ENCODE measurements at regions not wholly inside any gene's neighbourhood (a gene's known extent, or its start where the extent isn't known, plus 50 kb on each side); places are given as distances from the start of the nearest gene placed in this dataset.

GRCh38 chr13:79765331-79765730 is 284.4 kb downstream of the NDFIP2 start:
- CTCF ChIA-PET = interaction anchor here (0.6 kb wide), 1 partner anchor 611 kb away, joined by 3 read pairs; no protein-coding TSS in a partner anchor
- ATAC-seq = no peak
- Mint-ChIP-seq H3K4me3 (no peak overlapping the region), H3K4me1 (no peaks in the 10 kb centered on the region), H3K27me3 (ENCODE audit: low read depth) (no peaks in the 10 kb centered on the region), H3K36me3 (no peaks in the 10 kb centered on the region; the same call in 1 of the 2 replicates), H3K27ac (no peak overlapping the region), H3K9me3 (peaks cover 10% of the 10 kb centered on the region; the same call in 1 of the 2 replicates)
- TF ChIP-seq ZNF263 (CRISPR knock-in tag; IDR thresholded peaks at IDR 0.05; ENCODE audit: low read depth) (no peak), ERG (CRISPR knock-in tag; IDR thresholded peaks at IDR 0.05) (no peak)
- POLR2A ChIA-PET = no interaction called here
- no peak for DNase-seq (ENCODE audit: low spot score)

- H3K4me3 Mint-ChIP-seq = no peak overlapping the region
- CTCF ChIA-PET = no interaction called here
- H3K9me3 Mint-ChIP-seq = peaks cover 17% of the 10 kb centered on the region
- no peaks in the 10 kb centered on the region for H3K27me3 Mint-ChIP-seq (ENCODE audit: low read depth)
- ATAC-seq = peak; percentile 93
- DNase-seq (ENCODE audit: low spot score) = peak; percentile 30
- POLR2A ChIA-PET = no interaction called here
- no peak overlapping the region for H3K27ac Mint-ChIP-seq
- H3K4me1 Mint-ChIP-seq = peaks cover 18% of the 10 kb centered on the region
- TF ChIP-seq GTF2I (CRISPR knock-in tag; conservative IDR thresholded peaks at IDR 0.05) = no peak
- no peak for TF ChIP-seq IRF1 (CRISPR knock-in tag; IDR thresholded peaks at IDR 0.05)
- TF ChIP-seq CREB1 (CRISPR knock-in tag; IDR thresholded peaks at IDR 0.05) = no peak
- TF ChIP-seq ZNF425 (CRISPR knock-in tag; conservative IDR thresholded peaks at IDR 0.05) = no peak
- TF ChIP-seq IRF2 (CRISPR knock-in tag; IDR thresholded peaks at IDR 0.05; ENCODE audit: borderline replicate concordance, low read depth) = no peak
- TF ChIP-seq TEAD1 (CRISPR knock-in tag; IDR thresholded peaks at IDR 0.05) = no peak
- no peaks in the 10 kb centered on the region for H3K36me3 Mint-ChIP-seq
Measured at GRCh38 chr13:79749984-79750551, 269.1 kb downstream of the NDFIP2 start.

- Mint-ChIP-seq H3K27ac (no peak overlapping the region), H3K9me3 (peaks cover 13% of the 10 kb centered on the region), H3K27me3 (ENCODE audit: low read depth) (no peaks in the 10 kb centered on the region), H3K36me3 (no peaks in the 10 kb centered on the region), H3K4me1 (peaks cover 18% of the 10 kb centered on the region), H3K4me3 (no peak overlapping the region)
- no peak for DNase-seq (ENCODE audit: low spot score)
- ChIA-PET CTCF (no interaction called here), POLR2A (interaction anchor here (0.7 kb wide), 1 partner anchor 112 kb away, joined by 3 read pairs; no protein-coding TSS in a partner anchor)
- TF ChIP-seq OVOL2 (CRISPR knock-in tag; IDR thresholded peaks at IDR 0.05; ENCODE audit: borderline replicate concordance) = no peak
- no peak for TF ChIP-seq RELA (CRISPR knock-in tag; IDR thresholded peaks at IDR 0.05; ENCODE audit: borderline replicate concordance)
- TF ChIP-seq ZSCAN18 (CRISPR knock-in tag; IDR thresholded peaks at IDR 0.05) = no peak
- TF ChIP-seq CTCF (IDR thresholded peaks at IDR 0.05) = no peak
- no peak for TF ChIP-seq PRDM15 (CRISPR knock-in tag; IDR thresholded peaks at IDR 0.05)
- TF ChIP-seq ZNF232 (CRISPR knock-in tag; IDR thresholded peaks at IDR 0.05) = no peak
- TF ChIP-seq TCF7 (CRISPR knock-in tag; IDR thresholded peaks at IDR 0.05; ENCODE audit: low read depth) = no peak
- no peak for TF ChIP-seq JUN (CRISPR knock-in tag; IDR thresholded peaks at IDR 0.05)
- no peak for TF ChIP-seq ZNF671 (CRISPR knock-in tag; IDR thresholded peaks at IDR 0.05)
- ATAC-seq = no peak
Measured at GRCh38 chr13:79749566-79749965, 268.6 kb downstream of the NDFIP2 start.
